KG1 (cell line): ENCODE measurements at regions not wholly inside any gene's neighbourhood (a gene's known extent, or its start where the extent isn't known, plus 50 kb on each side); places are given as distances from the start of the nearest gene placed in this dataset.

Experiments
- DNase-seq: peaks from one replicate; lab custom pipeline; 2025; lab: John Stamatoyannopoulos, UW

DNA sequence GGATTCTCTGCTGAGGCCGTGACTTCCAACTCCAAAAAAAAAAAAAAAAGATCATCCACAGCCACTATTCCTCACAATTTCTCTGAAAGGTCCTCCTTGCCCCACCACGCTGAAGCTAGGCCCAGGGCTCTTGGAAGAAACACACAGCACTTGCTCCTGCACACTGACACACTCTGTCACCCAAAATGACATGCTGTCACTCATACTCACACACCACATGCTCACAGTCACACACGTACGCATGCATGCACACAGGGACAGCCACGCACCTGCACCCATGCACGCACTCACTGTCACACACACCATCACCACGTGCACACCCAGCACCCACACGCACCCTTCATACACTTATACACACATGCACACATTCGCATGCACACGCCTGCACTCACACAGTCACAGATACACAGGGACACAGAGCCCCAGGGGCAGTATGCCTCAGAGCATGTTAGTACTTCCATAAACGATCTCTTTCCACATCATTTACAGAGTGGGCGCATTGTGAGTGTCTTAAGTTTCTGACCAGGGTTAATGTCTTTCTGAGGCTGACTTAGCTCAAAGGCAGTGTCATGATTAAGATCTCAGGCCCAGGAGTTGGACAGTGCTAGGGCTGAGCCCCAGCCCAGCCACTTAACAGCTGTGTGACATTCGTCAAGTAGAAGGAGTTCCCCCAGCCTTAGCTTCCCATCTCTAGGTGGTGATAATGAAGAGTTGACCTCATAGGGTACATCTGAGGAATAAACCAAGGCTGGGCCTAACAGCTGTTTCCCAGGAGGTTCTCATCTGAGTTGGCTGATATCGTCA, 93.4 kb downstream of the GLI2 start:
- no peak for DNase-seq

DNA sequence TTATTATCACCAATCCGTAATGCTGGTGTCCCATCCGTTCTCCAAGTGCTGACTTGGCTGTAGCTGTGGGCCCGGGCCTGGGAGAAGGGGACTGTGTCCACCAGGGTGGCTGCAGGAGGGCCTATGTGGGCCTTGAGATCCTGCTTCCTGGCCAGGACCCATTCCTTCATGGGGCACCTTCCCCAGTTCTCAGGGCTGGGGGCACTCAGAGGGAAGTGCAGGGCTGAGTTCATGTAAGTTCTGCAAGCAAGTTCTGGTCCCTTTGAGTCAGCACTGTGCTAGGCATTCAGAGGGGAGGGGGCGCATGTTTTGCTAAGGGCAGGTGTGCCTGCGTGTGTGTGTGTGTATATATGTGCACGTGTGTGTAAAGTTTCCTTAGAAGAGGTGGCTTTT, 94.0 kb downstream of the GLI2 start:
- DNase-seq, result no peak

DNA sequence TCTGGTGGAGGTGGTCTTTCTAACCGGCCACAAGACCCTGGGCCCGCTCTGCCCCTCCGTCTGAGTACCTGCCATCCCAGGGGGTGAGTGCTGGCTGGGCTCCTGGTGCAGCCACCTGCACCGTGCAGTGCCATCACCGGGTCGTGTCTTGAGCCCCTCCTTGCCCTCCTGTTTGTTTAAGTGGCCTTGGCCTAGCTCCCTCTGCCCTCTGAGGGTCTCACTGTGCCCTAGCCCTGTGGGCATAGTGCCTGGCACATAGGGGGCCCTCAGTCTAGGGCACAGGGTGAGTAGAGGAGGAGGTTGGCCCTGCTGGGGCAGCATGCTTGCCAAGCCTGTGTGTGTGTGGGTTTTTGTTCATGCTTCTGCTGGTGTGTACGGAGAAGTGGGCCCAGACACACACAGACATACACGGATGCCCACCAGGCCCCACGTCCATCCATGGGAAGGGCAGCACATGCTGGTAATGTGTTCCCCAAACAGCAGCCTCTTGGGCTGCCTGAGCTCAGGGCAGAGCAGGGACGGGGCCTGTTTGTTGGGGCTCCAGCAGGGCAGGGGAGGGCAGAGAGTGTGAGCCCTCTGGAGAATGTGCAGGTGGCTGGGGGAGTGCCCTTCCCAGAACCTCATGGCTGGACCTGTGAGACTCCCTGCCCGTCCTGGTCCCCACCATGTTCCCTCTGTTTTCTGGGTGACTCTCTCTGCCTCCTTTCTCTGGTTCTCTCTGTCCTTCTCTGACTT, 94.6 kb downstream of the GLI2 start:
- DNase-seq, result no peak

DNA sequence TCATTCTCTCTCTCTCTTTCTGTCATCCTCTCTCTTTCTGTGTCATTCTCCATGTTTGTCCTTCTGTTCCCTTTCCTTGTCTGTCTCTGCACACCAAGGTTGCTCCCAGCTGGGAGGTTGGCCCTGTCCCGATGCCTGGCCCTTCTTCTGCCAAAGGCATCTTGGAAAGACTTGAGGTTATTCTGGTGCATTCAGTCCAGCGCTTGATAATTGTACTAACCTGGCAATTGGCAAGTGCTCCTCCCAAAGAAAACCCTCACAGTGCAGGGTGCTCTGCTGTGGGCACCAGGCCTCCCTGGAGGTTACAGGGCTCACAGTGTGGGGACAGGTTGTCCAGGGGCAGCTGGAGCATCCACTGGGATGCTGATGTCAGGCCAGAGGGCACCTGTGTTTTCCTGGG, 95.4 kb downstream of the GLI2 start:
- no peak for DNase-seq

DNA sequence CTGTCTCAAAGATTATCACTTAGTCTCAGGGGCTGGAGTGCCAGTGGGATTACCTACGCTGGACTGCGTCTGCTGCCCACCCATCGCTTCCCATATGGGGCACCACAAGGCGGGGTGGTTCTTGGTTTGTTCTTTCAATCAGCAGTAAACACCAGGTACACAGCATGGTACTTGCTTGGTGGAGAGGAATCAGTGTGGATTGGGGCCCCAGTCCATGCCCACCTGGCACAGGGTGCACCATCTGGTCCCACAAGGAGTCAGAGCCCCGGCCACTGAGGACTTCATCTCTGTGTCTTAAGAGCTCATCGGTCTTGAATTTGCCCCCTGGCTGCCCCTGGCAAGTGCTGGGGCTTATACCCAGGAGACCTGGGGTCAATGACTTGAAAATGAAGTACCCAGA, 96.2 kb downstream of the GLI2 start:
- DNase-seq, result no peak

DNA sequence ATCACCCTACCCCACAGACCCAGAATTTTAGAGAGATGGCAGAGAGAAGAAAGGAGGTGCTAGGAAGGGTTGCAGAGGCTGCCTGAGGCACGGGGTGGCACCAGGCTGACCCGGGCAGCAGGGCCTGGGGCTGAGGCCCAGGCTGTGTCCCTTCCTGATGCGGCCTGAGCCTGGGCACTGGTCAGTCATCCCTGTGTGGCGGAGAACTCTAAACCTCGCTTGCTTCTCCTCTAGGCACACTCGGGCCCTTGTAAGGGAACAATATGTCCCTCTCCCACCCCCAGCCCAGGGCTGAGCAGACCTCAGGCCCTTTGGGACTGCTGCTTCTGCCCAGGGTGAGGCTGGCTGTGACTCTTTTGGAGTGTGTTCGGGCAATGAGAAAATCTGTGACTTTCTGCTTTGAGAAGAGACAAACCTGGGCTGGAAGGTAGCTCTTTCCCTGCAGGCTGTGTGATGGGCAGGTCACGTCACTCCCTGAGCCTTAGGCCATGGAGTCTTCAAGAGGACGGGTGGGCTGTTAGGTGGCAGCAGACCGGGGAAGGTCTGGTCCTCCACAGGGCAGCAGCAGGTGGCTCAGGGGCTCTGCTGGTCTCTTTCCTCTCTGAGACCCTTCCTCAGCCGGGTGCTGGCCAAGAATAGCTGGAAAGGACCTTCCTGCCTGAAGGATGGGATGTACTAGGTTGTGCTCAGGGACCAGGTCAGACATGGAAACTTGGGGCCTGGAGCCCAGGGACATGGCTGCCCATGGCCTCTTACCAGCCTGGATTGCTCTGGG, 96.8 kb downstream of the GLI2 start:
- DNase-seq, result no peak

DNA sequence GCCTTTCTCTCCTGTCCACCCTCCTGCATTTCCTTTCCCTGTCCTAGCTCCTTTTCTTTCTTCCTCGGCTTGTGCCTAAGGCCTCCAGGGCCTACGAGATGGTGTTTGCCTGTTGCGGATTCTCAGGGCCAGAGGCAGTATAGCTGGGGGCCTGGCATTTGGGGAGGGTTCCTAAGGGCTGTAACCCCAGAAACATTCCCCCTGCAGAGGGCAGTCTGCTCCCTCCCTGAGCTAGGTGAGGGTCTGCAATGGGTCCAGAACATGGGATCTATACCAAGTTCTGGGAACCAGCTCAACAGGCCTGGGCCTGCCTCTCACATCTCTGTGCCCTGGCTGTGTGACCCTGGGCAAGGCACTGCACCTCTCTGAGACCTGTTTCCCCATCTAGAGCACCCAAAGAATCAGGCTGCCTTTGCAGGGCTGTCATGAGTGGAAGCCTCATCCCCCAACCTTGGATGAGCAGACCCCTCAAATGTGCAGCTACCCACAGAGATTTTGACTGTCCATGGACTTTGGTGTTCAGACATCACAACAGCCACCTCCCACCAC, 97.5 kb downstream of the GLI2 start:
- no peak for DNase-seq

DNA sequence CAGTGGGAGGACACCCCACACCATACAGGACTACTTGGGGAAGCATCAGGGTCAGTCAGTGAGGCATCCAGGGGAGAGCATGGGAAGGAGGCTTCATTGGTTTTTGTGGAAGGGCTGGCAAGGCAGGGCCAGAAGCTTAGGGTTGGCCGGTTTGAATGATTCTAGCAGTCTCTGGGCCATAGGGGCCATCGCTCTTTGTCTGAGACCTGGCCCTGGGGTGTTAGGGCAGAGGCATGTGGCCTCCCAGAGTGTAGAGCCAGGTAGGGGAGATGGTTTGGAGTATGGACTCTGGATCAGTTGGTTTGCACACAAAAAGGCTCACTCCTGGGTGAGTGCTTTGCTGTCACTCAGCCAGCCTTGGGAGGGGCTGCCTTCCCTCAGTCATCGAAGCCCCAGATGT, 98.5 kb downstream of the GLI2 start:
- DNase-seq, result no peak

DNA sequence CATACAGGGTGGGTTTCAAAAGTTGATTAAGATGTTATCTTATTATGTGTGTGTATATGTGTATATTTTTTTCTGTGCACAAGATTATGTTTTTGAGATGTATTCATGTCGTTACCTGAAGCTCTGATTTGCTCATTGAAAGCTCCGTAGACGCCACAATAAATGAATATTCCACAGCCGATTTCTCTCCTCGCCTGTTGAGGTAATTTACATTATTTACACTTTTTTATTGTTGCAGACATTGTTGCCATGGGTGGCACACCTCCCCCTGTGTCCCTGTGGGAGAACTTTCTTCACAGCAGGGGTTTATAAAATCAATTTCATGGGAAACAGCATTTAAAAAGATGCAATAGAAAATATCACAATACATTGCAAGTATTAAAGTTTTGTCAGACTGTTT, 100.6 kb downstream of the GLI2 start:
- DNase-seq, result no peak

DNA sequence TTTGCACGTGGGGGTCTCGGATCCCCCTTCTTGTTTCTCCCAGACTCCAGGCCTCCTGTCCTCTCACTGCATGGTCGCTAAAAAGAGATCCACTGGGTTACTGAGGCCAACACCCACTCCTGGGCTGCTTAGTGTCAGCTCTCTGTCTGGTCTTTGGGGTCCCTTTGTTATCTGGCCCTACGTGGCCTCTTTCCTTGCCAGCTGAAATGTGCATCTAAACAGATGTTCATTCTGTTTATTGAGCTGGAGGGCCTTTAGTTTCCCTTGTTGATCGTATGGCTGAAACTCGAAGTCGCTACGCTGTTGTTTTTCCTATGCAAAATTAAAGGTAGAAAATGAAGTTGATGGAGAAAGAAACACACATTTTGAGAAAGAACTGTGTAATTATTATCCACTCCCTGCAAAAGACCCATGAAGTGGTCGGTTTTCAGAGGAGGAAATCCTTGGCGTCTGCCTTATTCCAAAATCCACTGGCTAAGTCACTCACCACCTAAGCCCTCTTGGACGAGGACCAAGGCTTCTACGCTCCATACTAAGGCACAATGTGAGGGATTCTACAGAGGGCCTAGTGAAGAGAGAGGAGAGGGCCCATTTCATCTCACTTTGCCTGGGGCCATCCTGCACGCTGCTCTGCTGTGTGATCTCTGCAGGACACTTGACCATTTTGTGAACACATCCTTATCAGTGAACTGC, 105.3 kb downstream of the GLI2 start:
- DNase-seq, result no peak

DNA sequence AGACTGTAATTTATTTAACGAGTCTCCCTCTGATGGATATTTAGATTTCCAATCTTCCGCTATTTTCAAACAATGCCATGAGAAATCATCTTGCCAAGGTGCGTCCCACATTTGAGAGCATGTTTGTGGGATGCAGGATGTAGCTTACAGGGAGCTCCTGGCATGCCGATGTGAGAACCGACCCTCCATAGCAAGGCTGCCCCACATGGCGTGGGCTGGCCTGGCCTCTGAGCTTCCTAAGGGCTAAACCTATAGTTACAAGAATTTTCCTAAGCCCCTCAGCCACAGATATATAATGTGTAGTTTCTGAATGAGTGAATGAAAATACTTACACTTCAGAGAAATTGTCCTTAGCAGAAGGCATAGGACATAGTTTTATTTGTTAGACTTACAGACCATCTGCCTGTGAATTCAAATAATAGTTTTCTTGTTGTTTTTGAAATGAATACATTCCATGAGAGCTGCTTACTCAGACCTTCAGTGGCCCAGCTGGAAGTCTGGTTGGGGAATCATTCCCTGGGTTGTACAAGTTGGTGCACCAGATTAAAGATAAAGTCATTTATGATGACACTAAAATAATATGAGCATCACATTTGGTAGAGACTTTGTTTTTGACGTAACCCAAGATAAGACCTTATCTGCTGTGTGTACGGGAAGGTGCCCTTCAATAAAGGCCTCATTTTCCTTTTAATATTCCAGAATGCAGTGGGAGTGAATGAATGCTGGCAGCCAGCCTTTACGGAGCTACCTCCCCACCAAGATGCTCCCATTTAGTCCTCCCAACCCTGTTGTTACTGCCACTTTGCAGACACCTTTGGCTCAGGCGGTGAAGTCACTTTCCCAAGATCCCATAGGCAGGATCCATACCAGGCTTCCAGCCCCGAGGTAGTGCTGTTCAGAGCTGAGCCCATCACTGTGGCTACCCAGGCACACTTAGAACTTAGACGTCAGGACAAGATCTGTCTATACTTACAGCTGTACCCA, 107.1 kb downstream of the GLI2 start:
- DNase-seq, result no peak

DNA sequence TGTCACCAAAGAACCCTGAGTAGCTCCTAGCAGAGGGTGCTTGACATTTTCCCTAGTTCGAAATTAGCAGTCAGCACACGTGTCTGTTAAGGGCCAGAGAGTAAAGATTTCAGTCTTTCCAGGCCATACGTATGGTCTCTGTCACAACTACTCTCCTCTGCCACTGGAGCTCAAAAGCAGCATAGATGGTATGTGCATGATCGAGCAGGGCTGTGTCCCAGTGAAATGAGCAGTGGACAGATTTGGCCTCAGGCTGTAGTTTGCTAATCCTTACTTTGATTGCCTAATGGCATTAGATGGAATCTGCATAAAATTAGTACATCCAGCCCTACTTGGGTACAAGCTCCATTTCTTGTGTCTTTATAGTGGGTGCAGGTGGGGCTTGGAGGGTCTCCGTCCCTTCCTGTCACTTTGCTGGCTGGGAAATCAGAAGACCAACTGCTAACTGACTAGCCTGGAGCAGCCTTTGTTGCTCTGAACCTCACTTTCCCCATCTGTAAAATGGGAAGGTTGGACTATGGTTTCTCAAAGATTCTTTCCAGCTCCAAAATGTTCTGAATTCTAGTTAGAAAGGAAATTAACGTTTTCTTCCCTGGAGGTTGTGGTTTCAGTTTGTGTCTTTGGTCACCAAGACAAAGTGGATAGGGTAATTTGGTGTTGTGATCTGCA, 108.5 kb downstream of the GLI2 start:
- no peak for DNase-seq

DNA sequence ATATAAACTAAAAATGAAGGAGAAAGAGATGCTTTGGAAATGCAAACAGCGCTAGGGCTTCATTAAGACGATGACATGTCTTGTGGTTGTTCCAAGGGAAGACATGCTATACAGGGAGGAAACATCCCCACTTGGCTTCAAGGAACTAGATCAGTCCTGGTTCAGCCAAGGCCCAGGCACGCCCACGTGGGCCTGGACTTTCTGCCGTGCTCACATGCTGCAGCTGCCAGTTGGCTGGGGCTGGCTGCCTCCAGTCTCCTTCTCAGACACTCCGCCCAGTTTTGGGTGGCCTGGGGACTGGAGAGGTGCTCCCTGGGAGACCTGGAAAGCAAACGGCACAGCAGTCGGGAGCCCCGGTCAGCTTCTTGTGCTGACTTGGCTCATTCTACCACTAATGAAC, 109.6 kb downstream of the GLI2 start:
- no peak for DNase-seq

DNA sequence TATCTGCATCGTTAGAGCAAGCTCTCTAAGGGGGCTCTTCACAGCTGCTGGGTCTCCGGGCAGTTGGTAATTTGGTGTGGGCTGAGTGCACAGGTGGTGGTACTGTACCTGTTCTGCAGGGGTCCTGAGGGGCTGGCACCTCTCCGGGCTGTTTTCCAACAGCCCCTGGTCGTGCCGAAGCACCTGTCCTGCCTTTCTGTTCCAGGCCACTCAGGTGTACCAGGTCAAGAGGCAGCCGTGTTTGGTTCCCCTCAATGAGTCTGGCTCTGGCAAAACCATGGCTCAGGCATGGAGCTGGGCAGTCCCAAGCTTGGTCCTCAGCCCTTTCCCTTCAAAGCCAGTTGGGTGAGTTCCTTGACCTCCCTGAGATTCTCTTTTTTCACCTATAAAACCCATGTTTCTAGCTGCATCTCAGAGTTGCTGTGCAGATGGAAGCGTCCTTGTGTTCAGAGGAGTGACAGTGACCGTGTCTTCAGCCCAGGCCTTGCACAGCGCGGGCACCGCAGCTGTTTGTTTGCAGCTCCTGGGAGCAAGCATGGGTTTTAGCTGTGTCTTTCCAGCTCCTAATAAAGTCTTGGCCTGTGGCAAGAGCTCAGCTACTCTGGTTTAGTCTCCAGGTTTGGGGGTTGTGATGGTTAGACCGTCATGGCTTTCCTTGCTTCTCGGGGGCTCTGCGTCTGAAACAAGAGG, 110.9 kb downstream of the GLI2 start:
- DNase-seq, result no peak

DNA sequence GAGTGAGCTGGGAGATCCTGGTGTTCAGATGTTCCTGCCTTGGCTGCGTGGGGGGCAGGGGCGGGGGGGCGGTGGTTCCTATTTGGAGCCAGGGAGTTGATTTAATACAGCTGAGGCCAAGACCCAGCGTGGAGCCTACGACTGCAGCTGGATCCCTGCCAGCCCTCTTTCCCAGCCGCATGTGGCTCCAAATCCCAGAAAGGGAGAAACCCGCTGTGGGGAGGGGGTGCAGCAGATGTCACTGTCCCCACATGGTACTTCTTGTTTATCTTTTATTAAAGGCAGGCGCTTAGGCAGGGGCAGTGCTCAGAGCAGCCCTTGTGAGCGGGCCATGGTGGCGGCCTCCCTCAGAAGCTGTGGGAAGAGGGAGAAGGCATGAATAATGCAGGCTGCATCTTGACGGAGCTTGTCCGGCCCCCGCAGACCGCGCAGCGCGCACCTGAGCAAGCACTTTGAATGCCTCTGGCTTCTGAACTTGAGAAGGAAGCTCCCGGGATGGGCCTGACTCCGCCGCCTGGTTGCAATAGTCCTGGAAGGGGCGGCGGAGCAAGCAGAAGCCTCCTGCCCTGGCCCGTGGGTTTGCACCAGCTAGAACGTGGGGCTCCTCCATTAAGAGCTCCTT, 112.1 kb downstream of the GLI2 start:
- DNase-seq, result no peak

DNA sequence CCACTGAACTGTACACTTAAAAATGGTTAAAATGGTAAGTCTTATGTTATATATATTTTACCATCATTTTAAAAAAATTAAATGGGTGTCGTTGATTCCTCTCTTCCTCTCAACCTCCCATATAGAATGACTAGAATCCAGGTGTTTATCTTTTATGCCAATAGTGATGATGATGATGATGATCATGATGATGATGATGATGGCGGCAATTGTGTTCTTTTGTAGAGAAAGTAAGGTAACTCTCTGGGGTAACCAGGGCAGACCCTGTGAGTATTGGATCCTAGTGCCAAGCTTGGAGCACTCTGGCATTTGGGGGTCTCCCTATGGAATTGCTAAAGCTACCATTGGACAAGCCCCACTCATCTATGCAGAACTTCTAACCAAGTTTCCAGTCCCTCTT, 113.6 kb downstream of the GLI2 start:
- DNase-seq, result no peak

DNA sequence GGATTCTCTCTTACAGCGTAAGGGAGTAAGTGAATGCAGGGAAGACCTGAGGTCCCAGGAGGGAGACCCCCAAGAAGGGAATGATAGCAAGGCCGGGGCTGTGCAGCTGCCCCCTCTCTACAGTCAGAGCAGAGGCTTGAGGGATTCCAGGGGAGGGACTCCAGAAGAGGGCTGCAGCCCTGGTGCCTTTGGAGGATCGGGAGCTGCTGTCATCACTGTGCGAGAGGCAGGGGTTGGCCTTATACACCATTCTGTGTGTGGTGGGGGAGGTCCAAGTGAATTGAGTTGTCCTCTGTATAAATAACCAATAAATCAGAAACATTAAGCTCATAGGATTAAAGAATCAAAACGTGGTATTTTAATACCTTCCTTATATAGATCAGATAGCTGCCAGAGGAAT, 114.9 kb downstream of the GLI2 start:
- DNase-seq, result no peak

DNA sequence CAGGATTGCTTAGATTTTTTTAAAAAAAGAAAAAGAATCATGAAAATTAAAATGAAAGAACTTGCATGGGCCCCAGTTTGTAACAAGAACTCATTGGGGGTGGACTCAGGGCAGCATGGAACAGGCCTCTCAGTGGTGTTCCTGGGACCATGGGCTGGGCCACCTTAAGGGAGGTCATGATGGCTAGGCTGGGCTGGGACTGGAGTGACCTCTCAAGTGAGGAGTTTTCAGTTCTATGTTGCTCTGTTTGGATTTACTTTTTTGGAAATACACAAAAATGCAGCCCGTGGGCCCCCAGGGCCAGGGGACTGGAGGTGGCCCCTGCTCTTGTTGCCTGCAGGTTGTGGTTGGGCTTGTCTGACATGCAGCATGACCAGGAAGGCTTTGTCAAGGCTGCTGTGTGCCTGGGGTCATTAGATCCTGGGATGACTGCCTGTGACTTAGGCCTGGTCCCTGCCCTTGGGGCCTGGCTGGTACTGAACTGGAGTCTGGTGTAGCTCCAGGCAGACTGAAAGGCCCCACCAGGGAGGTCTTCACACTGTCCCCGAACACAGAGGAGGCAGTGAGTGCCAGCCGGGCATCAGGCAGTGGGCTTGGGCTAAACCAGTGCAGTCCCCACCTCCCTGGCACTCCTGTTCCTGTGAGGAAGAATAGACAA, 115.6 kb downstream of the GLI2 start:
- no peak for DNase-seq
